ENCODE measurements at regions not wholly inside any gene's neighbourhood (a gene's known extent, or its start where the extent isn't known, plus 50 kb on each side); places are given as distances from the start of the nearest gene placed in this dataset.

DNA sequence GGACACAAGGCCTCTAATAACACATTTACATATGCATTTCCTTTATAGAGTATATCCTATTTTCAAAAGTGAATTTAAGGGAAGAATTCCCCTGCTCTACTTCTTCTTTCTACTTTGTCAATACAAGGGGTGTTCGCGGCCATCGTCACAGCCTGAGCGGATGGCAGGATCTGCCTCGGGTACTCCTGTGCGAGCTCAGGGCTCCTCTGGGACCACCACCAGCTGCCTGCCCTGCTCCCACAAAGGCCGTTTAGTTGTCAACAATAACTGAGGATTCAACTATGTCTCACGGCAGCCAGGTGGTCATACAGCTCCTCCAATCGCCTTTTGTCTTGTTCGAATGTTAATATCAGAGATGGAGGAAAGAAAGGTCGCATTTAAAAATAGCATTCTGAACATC is 228.2 kb upstream of the TENM3 start:
- no peak for DNase-seq (ENCODE audit: low spot score)

DNA sequence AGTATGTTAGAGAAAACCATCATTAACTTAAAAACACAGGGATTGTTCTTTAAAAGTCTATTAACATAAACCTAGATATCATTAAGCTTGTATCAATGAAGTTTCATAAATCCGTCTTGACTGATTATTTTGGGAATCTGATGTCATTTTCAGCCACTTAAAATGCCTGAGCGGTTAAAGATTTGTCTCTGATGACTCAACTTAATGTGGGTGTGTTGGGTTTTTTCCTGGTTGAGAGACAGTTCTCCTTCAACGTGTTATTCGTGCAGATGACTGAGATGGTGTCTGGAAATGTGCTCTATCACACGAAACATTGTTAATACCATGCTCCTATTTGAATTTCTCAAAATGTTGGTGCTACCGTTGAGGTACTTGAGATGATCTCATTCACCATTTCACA is 227.3 kb upstream of the TENM3 start:
- DNase-seq (ENCODE audit: low spot score) = peak; percentile 14

DNA sequence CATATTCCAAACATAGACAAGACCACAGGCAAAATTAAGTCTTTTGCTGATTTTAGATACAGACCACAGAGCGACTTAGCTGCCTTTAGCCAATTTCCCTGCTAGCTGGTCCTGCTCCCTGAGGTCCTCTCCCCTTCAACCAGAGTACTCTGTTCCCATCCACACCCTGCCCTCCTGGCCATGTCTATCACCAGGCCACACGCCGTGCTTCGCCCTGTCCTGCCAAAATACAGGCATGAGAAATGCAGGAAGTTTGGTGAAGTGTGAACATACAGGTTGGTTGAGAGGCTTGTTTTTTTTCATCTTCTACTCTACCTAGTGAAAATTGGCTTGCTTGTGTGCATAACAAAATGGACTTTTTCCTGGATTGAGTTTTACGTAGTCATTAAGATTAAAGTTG is 226.2 kb upstream of the TENM3 start:
- DNase-seq (ENCODE audit: low spot score) = no peak

GRCh38 chr4:182018691-182019090 is 224.5 kb upstream of the TENM3 start:
- no peak for DNase-seq (ENCODE audit: low spot score)

GRCh38 chr4:182019148-182019652 is 224.0 kb upstream of the TENM3 start:
- DNase-seq (ENCODE audit: low spot score) = no peak

DNA sequence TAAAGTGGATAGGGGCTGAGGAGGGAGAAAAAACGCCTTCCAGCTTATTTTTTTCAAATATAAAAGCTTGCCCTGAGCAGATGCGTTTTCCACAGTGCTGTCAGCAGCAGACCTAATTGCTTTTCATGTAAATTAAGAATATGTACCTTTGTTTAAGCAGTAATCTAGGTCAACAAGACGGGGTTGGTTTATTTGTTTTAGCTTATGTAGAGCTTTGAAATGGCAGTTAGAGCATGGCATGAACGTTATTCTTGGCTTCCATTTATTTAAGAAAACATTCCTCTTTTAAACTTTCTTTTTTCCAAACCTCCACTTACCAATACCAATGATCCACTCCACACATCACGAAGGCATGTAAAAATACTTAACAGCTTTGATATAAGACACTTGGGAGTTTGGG is 220.3 kb upstream of the TENM3 start:
- DNase-seq (ENCODE audit: low spot score) = no peak

GRCh38 chr4:182023469-182023868 is 219.7 kb upstream of the TENM3 start:
- no peak for DNase-seq (ENCODE audit: low spot score)

GRCh38 chr4:182042945-182043344 is 200.3 kb upstream of the TENM3 start:
- no peak for DNase-seq (ENCODE audit: low spot score)

- DNase-seq (ENCODE audit: low spot score) = no peak
Measured at GRCh38 chr4:182048871-182049270, 194.3 kb upstream of the TENM3 start.

- DNase-seq (ENCODE audit: low spot score) = no peak
Measured at GRCh38 chr4:182056866-182057265, 186.3 kb upstream of the TENM3 start.

- no peak for DNase-seq (ENCODE audit: low spot score)
Measured at GRCh38 chr4:182062458-182062857, 180.7 kb upstream of the TENM3 start.

- DNase-seq (ENCODE audit: low spot score) = peak; percentile 32
Measured at GRCh38 chr4:182062936-182063335, 180.3 kb upstream of the TENM3 start.

DNA sequence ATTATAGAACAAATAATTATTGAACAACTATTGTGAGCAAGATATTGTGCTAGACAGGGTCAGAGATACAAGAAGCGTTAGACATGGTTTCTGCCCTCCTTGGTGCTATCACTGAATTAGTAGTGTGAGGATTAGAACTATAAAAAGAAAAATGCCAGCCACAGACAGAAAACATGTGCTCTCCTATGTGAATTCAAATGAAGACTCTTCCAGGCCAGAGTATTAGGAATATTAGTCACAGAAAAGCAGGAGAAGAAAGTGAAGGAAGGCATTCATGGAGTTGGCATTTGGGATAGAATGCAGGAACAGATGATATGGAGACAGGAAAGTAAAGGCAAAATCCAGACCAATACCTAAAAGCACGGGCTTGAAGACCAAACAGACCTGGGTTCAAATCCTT is 179.6 kb upstream of the TENM3 start:
- DNase-seq (ENCODE audit: low spot score) = no peak

DNA sequence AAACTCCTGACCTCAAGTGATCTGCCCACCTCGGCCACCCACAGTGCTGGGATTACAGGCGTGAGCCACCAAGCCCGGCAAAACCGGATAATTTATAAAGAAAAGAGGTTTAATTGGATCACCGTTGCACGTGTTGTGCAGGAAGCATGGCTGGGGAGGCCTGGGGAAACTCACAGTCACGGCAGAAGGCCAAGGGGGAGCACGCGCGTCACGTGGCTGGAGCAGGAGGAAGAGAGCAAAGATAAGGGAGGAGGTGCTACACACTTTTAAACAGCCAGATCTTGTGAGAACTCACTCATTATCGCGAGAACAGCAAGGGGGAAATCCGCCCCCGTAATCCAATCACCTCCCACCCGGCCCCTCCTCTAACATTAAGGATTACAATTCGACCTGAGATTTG is 177.9 kb upstream of the TENM3 start:
- no peak for DNase-seq (ENCODE audit: low spot score)

- no peak for DNase-seq (ENCODE audit: low spot score)
Measured at GRCh38 chr4:182066037-182066436, 177.2 kb upstream of the TENM3 start.

- no peak for DNase-seq (ENCODE audit: low spot score)
Measured at GRCh38 chr4:182067828-182068227, 175.4 kb upstream of the TENM3 start.

DNA sequence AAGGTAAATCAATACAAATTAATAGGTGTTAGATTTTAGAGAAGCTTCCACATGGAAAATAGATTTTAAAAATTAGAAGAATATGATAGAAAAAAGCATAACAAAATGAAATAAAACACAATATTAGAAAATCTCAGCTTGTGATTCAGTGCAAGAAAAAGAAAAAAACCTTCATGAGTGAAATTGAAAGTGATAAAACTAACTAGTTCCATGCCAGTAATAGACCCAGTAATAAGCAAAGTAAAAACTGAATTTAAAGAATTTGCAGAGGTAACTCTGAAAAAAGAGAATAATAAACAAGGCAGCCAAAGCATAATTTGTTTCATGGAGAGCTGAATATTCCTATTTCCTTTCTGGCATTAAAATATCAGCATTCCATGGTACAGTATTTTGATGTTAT is 174.3 kb upstream of the TENM3 start:
- DNase-seq (ENCODE audit: low spot score) = no peak

- no peak for DNase-seq (ENCODE audit: low spot score)
Measured at GRCh38 chr4:182073278-182073677, 169.9 kb upstream of the TENM3 start.

DNA sequence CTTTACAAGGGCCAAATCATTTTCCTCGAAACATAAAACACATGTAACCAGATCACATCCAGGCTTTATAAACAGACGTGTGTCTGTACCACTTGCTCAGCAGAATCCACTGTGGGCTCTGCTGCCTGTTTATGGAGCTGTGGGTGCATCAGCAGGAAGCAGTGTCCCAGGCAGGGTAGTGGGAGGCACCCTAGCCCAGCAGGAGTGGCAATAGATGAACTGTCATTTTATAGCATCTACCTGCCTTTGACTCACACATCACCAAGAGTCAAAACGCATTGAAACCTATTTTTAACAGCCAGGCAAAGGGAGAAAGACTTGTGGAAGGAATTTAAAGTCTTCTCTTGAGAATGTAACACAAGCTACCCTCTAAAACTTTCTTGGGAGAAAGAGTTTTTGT is 169.1 kb upstream of the TENM3 start:
- DNase-seq (ENCODE audit: low spot score) = no peak

- DNase-seq (ENCODE audit: low spot score) = no peak
Measured at GRCh38 chr4:182074810-182075209, 168.4 kb upstream of the TENM3 start.

DNA sequence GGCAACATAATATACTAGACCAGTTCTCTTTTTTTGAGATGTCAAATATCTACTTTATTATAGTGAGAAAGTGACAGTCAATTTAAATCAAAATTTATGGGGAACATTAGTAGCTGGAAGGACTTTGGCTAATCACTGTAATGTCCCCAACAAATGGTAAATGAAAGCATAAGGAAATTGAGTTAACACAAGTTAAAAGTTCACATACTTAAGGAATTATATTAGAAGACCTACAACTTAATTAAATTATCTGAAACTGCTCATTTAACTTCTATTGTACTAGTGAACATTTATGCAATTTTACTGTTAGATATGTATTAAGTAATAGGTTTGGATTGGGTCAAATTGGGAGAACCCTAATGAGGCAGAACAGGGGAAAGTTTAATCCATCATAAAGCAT is 160.3 kb upstream of the TENM3 start:
- no peak for DNase-seq (ENCODE audit: low spot score)

- DNase-seq (ENCODE audit: low spot score) = no peak
Measured at GRCh38 chr4:182083671-182084410, 159.4 kb upstream of the TENM3 start.

DNA sequence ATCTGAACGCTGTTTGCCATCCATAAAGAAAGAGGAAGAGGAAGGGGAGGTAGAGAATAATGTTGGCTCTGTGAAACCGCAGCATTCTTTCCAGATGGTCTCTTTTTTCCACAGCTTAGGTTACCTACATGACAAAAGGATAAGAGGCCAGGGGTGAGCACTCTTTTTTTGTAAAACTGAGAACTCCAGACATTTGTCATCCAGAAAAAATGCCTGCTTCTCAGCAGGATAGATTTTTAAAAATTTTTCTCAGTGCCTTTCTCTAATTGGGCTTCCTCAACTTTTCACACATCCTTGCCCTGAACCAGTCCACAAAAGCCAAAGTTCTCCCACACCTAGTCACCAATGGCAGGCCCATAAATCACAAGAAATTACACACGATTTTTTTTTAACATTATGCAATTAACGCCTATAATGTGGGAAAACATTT is 158.1 kb upstream of the TENM3 start:
- DNase-seq (ENCODE audit: low spot score) = peak; percentile 26

DNA sequence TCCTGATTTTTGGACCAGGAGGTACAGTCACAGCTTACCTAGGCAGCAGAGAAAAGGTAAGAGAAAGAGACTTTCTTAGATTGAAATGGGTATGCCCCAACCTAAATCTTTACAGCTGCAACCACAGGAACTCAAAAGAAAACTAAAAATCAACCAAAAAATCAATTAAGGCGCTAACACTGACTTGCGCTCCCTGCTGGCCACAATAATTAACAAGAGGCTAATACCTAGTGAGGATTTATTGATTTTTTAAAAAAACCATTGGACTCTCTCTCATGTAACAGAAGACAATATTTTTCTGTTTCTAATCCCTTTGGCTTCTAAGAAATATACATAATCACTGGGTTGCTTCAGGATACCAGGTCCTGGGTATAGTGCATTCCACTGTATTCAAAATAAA is 153.9 kb upstream of the TENM3 start:
- DNase-seq (ENCODE audit: low spot score) = no peak
